ENCODE measurements at regions not wholly inside any gene's neighbourhood (a gene's known extent, or its start where the extent isn't known, plus 50 kb on each side); places are given as distances from the start of the nearest gene placed in this dataset.

- no peak overlapping the region for H3K4me3 ChIP-seq (ENCODE audit: low read length)
- no peaks in the 10 kb centered on the region for H4K20me1 ChIP-seq (ENCODE audit: insufficient read depth)
- H3K36me3 ChIP-seq (ENCODE audit: insufficient read depth, low read length) = no peaks in the 10 kb centered on the region
- H3K9ac ChIP-seq (ENCODE audit: low read length) = no peak overlapping the region
- TF ChIP-seq POLR2AphosphoS5 (IDR thresholded peaks at IDR 0.05) = no peak
- TF ChIP-seq SMC3 (conservative IDR thresholded peaks at IDR 0.05; ENCODE audit: poor library complexity) = no peak
- no peak for TF ChIP-seq EP300 (conservative IDR thresholded peaks at IDR 0.05; ENCODE audit: poor library complexity, severe bottlenecking)
- no peak for TF ChIP-seq CTCF (IDR thresholded peaks at IDR 0.05; ENCODE audit: poor library complexity, severe bottlenecking)
- no peaks in the 10 kb centered on the region for H3K79me2 ChIP-seq (replicated peaks; ENCODE audit: insufficient read depth, low read length)
- no peak overlapping the region for H3K27ac ChIP-seq (ENCODE audit: low read length)
- no peaks in the 10 kb centered on the region for H3K27me3 ChIP-seq (ENCODE audit: insufficient read depth, low read depth, low read length)
- no peak overlapping the region for H2AFZ ChIP-seq (ENCODE audit: low read depth, low read length)
- H3K4me2 ChIP-seq (ENCODE audit: low read length) = no peak overlapping the region
- no peaks in the 10 kb centered on the region for H3F3A ChIP-seq (ENCODE audit: insufficient read depth, low read length, poor library complexity, severe bottlenecking)
- H3K9me3 ChIP-seq (ENCODE audit: low read length) = no peaks in the 10 kb centered on the region
- no peaks in the 10 kb centered on the region for H3K9me2 ChIP-seq (ENCODE audit: insufficient read depth, low read length)
Measured at GRCh38 chr9:75775966-75776691, 114.3 kb upstream of the PCSK5 start.

DNA sequence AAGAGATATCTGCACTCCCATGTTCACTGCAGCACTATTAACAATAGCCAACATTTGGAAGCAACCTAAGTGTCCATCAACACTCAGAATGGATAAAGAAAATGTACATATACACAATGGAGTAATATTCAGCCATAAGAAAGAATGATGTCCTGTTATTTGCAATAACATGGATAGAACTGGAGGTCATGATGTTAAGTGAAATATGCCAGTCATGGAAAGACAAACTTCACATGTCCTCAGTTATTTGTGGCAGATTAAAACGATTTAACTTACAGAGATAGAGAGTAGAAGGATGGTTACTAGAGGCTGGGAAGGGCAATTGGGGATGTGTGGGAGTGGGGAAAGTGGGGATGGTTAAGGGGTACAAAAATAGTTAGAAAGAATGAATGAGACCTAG is 110.3 kb upstream of the PCSK5 start:
- TF ChIP-seq POLR2AphosphoS5 (IDR thresholded peaks at IDR 0.05) = no peak
- no peak for TF ChIP-seq TAF1 (IDR thresholded peaks at IDR 0.05; ENCODE audit: low read depth)
- TF ChIP-seq REST (IDR thresholded peaks at IDR 0.05; ENCODE audit: borderline replicate concordance) = no peak
- TF ChIP-seq CTCF (IDR thresholded peaks at IDR 0.05; ENCODE audit: poor library complexity, severe bottlenecking) = no peak
- H3K9me2 ChIP-seq (ENCODE audit: insufficient read depth, low read length) = no peaks in the 10 kb centered on the region

More for the DNA sequence above, 110.3 kb upstream of the PCSK5 start:
- Histone ChIP-seq H3K27me3 (ENCODE audit: insufficient read depth, low read depth, low read length) (no peaks in the 10 kb centered on the region), H3K79me2 (replicated peaks; ENCODE audit: insufficient read depth, low read length) (no peaks in the 10 kb centered on the region), H2AFZ (ENCODE audit: low read depth, low read length) (no peak overlapping the region), H3K9ac (ENCODE audit: low read length) (no peak overlapping the region), H3K4me2 (ENCODE audit: low read length) (no peak overlapping the region), H4K20me1 (ENCODE audit: insufficient read depth) (no peaks in the 10 kb centered on the region), H3K4me3 (ENCODE audit: low read length) (no peak overlapping the region), H3K27ac (ENCODE audit: low read length) (no peak overlapping the region), H3K36me3 (ENCODE audit: insufficient read depth, low read length) (no peaks in the 10 kb centered on the region), H3F3A (ENCODE audit: insufficient read depth, low read length, poor library complexity, severe bottlenecking) (no peaks in the 10 kb centered on the region), H3K9me3 (ENCODE audit: low read length) (no peaks in the 10 kb centered on the region)
